Retinal pigment epithelial cell (primary cell): ENCODE measurements at regions not wholly inside any gene's neighbourhood (a gene's known extent, or its start where the extent isn't known, plus 50 kb on each side); places are given as distances from the start of the nearest gene placed in this dataset.

Experiments
- DNase-seq: peaks from one replicate; pipeline ENCODE4 v3.0.0-alpha.2; 2010; ENCODE audit warnings: low read depth
- H3K4me3 ChIP-seq: 2 replicates; pipeline ENCODE4 v1.5.1; 2011; ENCODE audit warnings: mild to moderate bottlenecking, low read length, control low read depth, moderate library complexity
- TF ChIP-seq, protein P1 (sequence below): conservative IDR thresholded peaks from 2 replicates; pipeline ENCODE4 v1.5.1; 2011; ENCODE audit warnings: low read depth, low read length, control low read depth, inconsistent platforms

DNA sequence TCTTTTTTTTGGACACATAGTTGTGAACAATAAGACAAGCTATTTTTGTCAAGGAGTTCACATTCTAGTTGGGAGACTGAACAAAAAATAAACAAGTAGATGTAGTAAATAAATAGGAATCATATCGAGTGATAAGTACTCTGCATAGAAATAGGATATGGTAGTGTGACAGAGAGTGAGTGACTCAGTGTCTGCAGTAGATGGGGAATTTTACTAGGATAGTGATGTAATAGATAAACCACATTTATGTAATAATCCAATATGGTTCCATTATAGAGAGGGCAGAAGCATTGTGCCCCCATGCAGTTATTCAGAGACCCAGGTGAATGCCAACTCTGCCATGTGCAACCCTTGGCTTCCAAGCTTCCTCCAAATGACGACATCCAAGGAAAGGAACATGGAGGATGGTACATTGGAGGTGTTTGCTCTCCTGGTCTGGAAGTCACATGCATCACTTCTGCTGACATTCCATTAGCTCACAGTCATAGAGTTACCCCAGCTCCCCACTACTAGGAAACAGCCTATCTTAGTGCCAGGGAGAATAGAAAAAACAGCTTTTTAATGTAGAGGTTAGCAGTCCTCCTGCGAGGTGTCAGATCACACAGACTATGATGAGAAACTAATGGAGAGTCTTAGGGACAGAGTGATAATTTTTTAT lies 595.4 kb downstream of the NYAP2 start:
- DNase-seq: no peak
- TF ChIP-seq, protein P1, sequence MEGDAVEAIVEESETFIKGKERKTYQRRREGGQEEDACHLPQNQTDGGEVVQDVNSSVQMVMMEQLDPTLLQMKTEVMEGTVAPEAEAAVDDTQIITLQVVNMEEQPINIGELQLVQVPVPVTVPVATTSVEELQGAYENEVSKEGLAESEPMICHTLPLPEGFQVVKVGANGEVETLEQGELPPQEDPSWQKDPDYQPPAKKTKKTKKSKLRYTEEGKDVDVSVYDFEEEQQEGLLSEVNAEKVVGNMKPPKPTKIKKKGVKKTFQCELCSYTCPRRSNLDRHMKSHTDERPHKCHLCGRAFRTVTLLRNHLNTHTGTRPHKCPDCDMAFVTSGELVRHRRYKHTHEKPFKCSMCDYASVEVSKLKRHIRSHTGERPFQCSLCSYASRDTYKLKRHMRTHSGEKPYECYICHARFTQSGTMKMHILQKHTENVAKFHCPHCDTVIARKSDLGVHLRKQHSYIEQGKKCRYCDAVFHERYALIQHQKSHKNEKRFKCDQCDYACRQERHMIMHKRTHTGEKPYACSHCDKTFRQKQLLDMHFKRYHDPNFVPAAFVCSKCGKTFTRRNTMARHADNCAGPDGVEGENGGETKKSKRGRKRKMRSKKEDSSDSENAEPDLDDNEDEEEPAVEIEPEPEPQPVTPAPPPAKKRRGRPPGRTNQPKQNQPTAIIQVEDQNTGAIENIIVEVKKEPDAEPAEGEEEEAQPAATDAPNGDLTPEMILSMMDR: no peak
- no peak overlapping the region for H3K4me3 ChIP-seq

DNA sequence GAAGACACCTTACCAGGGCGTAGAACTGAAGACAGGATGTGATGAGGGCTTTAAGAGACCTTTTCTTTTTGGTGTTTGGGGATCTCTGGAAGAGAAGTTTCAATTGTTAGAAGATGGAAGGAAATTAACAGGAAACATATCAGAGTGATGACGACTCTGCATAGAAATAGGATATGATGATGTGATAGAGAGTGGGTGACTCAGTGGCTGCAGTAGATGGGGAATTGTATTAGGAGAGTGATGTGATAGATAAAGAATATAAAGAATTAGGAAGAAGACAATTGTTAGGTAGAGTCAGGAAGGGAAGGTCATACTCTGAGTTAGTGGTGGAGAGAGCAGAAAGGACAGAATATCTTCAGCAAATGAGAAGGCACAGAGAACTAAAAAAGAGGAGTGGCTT lies 593.9 kb downstream of the NYAP2 start:
- no peak overlapping the region for H3K4me3 ChIP-seq
- TF ChIP-seq, protein P1: no peak
- no peak for DNase-seq

DNA sequence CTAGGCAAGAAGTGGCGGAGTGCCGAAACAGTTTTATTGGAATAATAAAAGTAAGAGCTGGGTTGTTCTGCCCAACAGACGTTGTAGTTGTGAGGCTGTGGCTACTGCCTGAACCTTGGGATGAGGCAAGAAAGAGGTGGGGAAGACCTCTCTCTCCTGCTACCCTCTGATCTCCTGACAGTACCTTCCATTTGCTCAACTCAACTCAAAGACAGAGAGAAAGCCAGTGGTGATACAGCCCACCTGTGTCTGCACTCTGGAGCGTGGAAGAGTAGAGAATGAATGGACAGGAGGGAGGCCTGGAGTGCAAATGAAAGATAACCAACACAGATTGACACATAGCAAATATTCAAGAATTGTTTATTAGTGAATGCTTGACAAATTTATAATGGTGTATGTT lies 590.3 kb downstream of the NYAP2 start:
- H3K4me3 ChIP-seq: no peak overlapping the region
- TF ChIP-seq, protein P1: no peak
- DNase-seq: no peak

DNA sequence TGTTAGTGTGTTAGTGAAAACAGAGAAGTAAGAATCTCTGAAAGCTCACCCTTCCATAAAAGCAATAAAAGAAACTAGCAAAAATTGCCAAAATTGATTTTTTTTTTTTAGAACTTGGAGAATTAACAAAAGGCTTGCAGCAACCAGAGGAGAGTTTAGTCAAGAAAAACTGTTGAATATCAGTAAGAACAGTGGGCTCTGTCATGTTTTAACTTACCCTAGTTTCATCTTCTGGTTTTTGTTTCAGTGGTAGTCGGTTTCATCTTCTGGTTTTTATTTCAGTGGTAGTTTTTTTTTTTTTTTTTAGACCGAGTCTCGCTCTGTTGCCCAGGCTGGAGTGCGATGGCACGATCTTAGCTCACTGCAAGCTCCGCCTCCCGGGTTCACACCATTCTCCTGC lies 580.9 kb downstream of the NYAP2 start:
- no peak for DNase-seq
- no peak overlapping the region for H3K4me3 ChIP-seq
- TF ChIP-seq, protein P1: no peak

DNA sequence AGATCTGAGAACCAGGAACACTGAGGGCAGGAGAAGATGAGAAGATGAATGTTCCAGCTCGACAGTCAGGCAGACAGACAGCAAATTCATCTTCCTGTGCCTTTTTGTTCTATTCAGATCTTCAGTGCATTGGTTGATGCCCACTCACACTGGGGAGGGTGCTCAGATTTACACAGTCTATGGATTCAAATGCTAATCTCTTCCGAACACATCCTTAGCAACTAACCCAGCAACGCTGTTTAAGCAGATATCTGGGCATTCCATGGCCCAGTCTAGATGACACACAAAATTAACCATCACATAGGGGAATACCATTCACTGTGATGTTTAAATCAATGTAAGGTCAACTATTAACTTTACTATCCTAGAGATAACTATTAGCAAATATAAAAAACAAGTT lies 571.9 kb downstream of the NYAP2 start:
- DNase-seq: no peak
- TF ChIP-seq, protein P1: no peak
- no peak overlapping the region for H3K4me3 ChIP-seq

DNA sequence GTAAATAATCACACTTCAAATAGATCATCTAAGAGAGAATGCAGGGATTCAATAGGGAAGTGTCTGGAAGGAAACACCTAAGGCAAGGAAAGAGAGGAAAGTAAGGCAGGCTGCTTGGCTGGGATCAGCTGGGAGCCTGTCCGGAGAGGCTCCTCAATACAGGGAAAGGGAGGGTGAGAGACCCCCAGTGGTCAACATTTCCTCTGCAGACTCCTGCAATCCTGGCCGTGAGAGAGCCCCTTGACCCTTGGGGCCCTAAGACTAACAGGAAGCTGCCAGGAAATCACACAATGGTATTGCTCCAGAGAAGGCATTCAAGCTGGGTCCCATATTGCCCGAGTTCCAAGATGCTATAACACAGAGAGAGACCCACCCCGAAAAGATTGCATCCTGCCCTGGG lies 549.4 kb downstream of the NYAP2 start:
- no peak overlapping the region for H3K4me3 ChIP-seq
- TF ChIP-seq, protein P1: no peak
- no peak for DNase-seq

DNA sequence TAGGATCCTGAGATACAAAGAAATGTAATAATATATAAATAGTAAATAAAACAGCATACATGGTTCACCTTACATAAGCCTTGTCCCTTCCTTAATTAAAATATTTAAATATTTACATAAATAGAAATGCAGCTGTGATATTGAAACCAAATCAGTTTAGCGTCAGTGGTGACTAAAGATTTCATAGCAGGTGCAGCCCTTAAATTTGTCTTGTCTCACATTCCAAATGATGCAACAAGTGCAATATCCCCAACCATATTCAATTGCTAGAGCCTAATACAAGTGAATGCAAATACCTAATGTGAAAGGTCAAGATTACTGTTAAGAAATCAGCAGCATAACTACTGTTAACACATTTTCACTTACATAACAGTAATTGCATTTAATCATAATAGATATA lies 539.5 kb downstream of the NYAP2 start:
- no peak overlapping the region for H3K4me3 ChIP-seq
- TF ChIP-seq, protein P1: no peak
- DNase-seq: no peak
